GM19099 (cell line): ENCODE measurements at regions not wholly inside any gene's neighbourhood (a gene's known extent, or its start where the extent isn't known, plus 50 kb on each side); places are given as distances from the start of the nearest gene placed in this dataset.

Experiments
- POLR2A ChIP-seq: IDR thresholded peaks from 3 replicates; pipeline ENCODE4 v1.6.1; 2011; ENCODE audit warnings: low read depth; ENCODE audit not compliant: insufficient read length; ENCODE audit errors: extremely low read depth

DNA sequence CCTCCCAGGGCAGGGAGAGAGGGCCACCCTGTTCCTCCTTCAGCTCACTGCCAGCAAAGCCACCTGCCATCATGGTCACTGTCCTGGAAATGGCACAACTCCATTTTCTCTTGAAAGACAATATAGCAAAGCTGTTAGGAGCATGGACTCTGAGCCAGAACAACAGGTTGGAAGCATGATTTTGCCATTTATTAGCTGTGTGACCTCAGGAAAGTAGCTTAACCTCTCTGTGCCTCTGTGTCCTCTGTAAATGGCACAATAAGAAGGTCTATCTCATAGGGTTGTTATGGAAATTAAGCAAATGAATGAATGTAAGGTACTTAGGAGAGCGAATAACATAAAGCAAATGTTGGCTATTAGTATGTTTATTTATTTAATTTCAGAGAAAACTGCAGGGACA is 730.4 kb upstream of the ID2 start:
- no peak for TF ChIP-seq POLR2A

DNA sequence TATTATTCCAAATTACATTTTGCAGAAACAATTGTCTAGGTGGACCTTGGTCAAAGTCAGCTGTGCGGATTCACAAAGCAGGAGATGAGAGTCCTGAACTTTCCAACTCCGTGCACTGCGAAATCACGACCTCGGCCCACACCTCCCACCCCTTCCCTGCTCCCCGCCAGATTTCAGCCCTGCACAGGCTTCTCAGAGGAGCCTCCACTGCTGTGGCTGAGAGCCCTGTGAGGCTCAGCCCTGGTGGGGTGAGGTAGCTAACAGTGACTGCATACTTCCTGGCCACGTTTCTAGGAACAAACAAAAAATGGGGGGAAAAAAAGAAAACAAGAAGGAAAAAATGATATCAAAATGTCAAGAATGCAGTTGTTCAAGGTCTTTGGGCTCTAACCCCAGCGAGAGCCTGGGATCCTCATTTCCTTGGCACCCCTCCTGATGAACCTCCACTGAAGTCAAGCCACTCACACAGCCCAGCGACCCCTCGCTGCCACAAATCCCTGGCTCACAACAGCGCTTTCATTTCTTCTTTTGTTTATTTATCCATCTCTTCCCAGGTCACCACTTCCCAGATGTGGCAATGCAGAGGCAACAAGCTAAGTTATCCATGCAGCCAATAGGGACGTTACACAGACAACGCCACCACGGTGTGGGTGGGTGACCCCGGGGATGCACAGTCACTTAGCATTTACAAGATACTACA is 729.7 kb upstream of the ID2 start:
- no peak for TF ChIP-seq POLR2A

- no peak for TF ChIP-seq POLR2A
These were observed 728.7 kb upstream of the ID2 start for GRCh38 chr2:7953195-7953594.

DNA sequence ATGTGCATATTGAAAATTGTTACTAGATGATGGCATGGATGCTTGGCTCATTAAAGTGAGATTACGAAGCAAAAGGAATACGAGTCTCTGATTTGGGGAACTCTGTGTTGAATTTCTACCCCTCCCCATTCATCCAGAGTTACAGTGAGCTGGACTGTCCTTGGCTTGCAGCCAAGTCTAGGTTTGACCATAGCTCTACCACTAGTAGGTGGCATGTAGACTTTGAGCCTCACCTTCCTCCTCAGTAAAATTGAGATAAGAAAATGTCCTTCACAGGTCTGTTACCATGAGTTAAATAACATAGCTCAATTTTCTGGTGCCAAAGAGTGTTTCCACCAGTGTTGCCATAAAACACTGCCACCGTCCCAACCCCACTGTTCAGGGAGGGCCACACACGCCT is 727.6 kb upstream of the ID2 start:
- no peak for TF ChIP-seq POLR2A

GRCh38 chr2:7956126-7956689 is 725.6 kb upstream of the ID2 start:
- no peak for TF ChIP-seq POLR2A

DNA sequence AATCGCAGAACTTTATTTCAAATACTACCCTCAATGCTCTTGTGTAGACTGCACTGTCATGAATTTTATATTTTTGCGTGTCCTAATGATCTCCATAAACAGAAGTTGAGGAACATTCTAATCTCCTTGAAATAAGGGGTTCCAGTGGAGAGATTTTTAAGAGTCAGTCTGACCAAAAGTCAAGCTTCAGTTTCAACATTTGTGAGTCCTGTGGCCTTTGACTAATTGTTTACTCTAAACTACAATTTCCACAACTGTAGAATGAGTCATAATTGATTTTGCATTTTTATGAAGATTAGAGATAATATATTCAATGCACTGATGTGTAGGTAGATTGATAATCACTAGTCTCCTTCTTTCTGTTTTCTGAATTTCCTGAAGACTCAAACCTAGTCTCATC is 720.3 kb upstream of the ID2 start:
- no peak for TF ChIP-seq POLR2A

GRCh38 chr2:7962161-7962560 is 719.7 kb upstream of the ID2 start:
- TF ChIP-seq POLR2A = no peak

GRCh38 chr2:7963787-7964186 is 718.1 kb upstream of the ID2 start:
- TF ChIP-seq POLR2A = no peak

- TF ChIP-seq POLR2A = no peak
These were observed 715.8 kb upstream of the ID2 start for GRCh38 chr2:7966032-7966431.

- TF ChIP-seq POLR2A = no peak
These were observed 714.0 kb upstream of the ID2 start for GRCh38 chr2:7967707-7968405.

- TF ChIP-seq POLR2A = no peak
These were observed 711.9 kb upstream of the ID2 start for GRCh38 chr2:7969756-7970515.

DNA sequence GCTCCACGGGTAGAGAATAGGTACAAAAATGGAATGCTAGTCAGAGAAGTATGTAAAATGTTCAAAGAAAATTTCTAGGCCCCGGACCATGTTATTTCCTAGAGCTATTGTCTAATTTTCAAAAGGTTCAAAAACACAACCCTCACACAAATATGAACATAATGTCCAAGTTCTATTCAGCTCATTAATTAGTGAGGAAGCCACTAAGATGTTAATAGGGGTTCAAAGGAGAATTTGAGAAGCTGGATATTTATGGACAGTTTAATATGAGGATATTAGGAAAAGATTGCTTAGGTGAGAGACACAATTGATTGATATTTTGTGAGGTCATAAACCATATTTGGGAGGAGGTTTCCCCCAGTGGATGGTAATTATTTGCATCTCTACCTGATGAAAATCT is 710.6 kb upstream of the ID2 start:
- TF ChIP-seq POLR2A = no peak

DNA sequence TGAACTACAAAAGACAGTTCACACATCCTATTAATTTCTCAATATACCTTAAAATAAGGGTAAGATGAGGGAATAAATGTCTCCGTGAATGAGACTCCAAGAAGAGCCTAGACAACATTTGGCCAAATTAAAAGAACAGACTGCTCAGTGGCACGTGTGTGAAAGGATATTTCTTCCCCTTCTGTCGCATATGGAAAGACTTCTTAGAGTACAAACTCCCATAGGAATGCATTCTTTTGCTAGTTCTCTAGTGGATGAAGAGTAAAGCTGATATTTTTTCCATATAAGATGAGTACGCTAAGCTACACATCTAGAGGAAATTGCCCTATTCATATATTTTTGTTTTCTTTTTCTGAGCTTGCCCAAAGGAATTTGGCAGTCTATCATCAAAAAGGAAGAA is 710.0 kb upstream of the ID2 start:
- TF ChIP-seq POLR2A = no peak

DNA sequence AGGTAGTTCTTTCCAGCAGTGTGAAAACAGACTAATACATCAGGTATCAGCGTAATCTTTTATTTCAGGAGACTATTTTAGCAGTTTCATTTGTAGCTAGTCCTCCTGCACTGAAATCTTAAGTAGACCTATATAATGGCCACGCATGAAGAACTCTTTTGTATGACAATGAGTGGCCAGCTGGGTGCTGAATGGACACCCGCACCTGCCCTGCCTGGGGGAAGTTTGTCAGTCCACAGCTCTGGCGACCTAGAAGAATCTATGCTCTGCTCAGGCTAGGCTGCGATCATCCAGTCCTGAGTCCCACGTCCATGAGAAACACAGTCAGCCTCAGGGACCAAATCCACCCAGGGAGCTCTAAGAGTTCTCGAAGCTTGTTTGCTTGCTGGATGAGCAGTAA is 709.2 kb upstream of the ID2 start:
- TF ChIP-seq POLR2A = no peak

DNA sequence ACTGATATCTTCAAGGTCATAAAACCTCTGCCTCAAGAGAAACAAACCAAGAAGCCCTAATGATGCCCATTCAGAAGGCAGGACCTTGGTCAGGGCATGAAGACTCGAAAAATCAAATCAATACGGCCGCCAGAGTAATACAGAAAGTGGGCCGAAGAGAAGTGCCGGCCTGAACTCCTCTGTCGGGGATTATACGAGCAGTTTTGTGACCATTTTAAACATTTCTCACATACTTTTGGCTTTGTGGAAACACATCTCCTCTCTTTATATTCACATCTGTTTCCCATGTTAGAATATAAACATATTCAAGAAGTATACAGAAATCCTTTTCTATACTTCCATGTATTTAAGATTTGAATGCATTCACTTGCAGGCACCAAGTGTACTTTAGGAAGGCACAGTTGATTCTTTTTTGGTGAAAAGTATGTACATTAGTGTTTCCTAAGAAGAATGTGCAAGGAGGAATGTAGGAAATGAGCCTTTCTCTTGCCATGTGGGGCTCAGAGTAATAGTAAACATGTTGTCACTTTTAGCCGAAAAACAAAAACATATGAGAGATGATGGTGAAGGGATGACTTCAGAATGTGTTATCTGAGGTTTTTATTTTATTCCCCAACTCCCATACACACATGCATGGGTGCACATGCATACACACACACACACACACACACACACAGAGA is 707.9 kb upstream of the ID2 start:
- no peak for TF ChIP-seq POLR2A
